KMS-11 (cell line): ENCODE measurements at regions not wholly inside any gene's neighbourhood (a gene's known extent, or its start where the extent isn't known, plus 50 kb on each side); places are given as distances from the start of the nearest gene placed in this dataset.

ENCODE experiments used
- H2AFZ ChIP-seq: fragments of 200-600 bp; sonication (generic); 2 replicates; pipeline ENCODE4 v1.6.1; 2016; ENCODE audit warnings: antibody characterized with exemption, mixed run types, low read depth
- H3K27ac ChIP-seq: fragments of 200-600 bp; sonication (generic); 2 replicates; pipeline ENCODE4 v1.6.1; 2016; ENCODE audit warnings: mild to moderate bottlenecking, mixed run types
- H3K27me3 ChIP-seq: fragments of 200-600 bp; sonication (generic); 2 replicates; pipeline ENCODE4 v1.6.1; 2017; ENCODE audit warnings: mild to moderate bottlenecking, low read depth, mixed run types, moderate library complexity; ENCODE audit not compliant: insufficient read depth
- H3K36me3 ChIP-seq: fragments of 200-600 bp; sonication (generic); 2 replicates; pipeline ENCODE4 v1.6.1; 2017; ENCODE audit warnings: mild to moderate bottlenecking, mixed run types; ENCODE audit not compliant: insufficient read depth
- H3K4me1 ChIP-seq: fragments of 200-600 bp; sonication (generic); 2 replicates; pipeline ENCODE4 v1.6.1; 2016; ENCODE audit warnings: mild to moderate bottlenecking, low read depth, mixed run types; ENCODE audit not compliant: poor library complexity, severe bottlenecking
- H3K4me2 ChIP-seq: fragments of 200-600 bp; sonication (generic); 2 replicates; pipeline ENCODE4 v1.7.0; 2016; ENCODE audit warnings: mild to moderate bottlenecking, mixed run types
- H3K4me3 ChIP-seq: fragments of 200-600 bp; sonication (generic); IDR thresholded peaks from 2 replicates; pipeline ENCODE4 v1.6.1; 2017; ENCODE audit warnings: low read depth, low read length, mixed read lengths; ENCODE audit not compliant: insufficient read depth
- H3K79me2 ChIP-seq: fragments of 200-600 bp; sonication (generic); 2 replicates; pipeline ENCODE4 v1.6.1; 2016; ENCODE audit warnings: low read depth, mixed run types; ENCODE audit not compliant: insufficient read depth
- H3K9ac ChIP-seq: fragments of 200-600 bp; sonication (generic); 2 replicates; pipeline ENCODE4 v1.6.1; 2016; ENCODE audit warnings: mild to moderate bottlenecking, mixed run types
- H4K20me1 ChIP-seq: fragments of 200-600 bp; sonication (generic); 2 replicates; pipeline ENCODE4 v1.6.1; 2016; ENCODE audit warnings: mild to moderate bottlenecking, mixed run types; ENCODE audit not compliant: insufficient read depth
- TF ChIP-seq, protein P1 (sequence below): fragments of 200-600 bp; sonication (generic); conservative IDR thresholded peaks from 2 replicates; pipeline ENCODE4 v1.6.1; 2017; ENCODE audit warnings: low read depth, mild to moderate bottlenecking, antibody characterized with exemption, low read length, moderate library complexity, mixed read lengths

GRCh38 chr16:47917118-47917517, 238.7 kb downstream of the ABCC12 start:
- no peaks in the 10 kb centered on the region for H3K4me1 ChIP-seq
- no peak overlapping the region for H3K27ac ChIP-seq
- H3K36me3 ChIP-seq: no peaks in the 10 kb centered on the region
- H4K20me1 ChIP-seq: no peaks in the 10 kb centered on the region
- no peak overlapping the region for H3K4me2 ChIP-seq
- no peaks in the 10 kb centered on the region for H3K79me2 ChIP-seq
- no peak overlapping the region for H3K9ac ChIP-seq
- H3K4me3 ChIP-seq: no peak overlapping the region
- no peaks in the 10 kb centered on the region for H3K27me3 ChIP-seq
- H2AFZ ChIP-seq: no peak overlapping the region
- TF ChIP-seq, protein P1, sequence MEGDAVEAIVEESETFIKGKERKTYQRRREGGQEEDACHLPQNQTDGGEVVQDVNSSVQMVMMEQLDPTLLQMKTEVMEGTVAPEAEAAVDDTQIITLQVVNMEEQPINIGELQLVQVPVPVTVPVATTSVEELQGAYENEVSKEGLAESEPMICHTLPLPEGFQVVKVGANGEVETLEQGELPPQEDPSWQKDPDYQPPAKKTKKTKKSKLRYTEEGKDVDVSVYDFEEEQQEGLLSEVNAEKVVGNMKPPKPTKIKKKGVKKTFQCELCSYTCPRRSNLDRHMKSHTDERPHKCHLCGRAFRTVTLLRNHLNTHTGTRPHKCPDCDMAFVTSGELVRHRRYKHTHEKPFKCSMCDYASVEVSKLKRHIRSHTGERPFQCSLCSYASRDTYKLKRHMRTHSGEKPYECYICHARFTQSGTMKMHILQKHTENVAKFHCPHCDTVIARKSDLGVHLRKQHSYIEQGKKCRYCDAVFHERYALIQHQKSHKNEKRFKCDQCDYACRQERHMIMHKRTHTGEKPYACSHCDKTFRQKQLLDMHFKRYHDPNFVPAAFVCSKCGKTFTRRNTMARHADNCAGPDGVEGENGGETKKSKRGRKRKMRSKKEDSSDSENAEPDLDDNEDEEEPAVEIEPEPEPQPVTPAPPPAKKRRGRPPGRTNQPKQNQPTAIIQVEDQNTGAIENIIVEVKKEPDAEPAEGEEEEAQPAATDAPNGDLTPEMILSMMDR: no peak

DNA sequence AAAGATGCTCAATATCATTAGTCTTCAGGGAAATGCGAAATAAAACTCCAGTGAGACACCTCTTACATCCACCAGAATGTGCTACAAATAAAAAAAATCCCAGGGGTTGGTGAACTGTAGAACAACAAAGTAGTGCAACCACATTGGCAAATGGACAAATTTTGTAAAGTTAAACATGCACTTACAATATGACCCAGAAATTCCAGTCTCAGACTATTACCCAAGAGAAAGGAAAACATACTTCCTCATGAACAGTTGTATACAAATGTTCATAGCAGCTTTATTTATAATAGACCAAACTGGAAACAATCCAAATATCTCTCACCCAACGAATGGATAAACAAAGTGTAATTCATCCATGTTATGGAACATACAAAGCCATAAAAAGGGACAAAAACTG, 239.5 kb downstream of the ABCC12 start:
- Histone ChIP-seq H4K20me1 (no peaks in the 10 kb centered on the region), H2AFZ (no peak overlapping the region), H3K9ac (no peak overlapping the region), H3K27ac (no peak overlapping the region), H3K79me2 (no peaks in the 10 kb centered on the region), H3K36me3 (no peaks in the 10 kb centered on the region), H3K4me3 (no peak overlapping the region), H3K4me2 (no peak overlapping the region), H3K4me1 (no peaks in the 10 kb centered on the region), H3K27me3 (no peaks in the 10 kb centered on the region)
- TF ChIP-seq, protein P1: no peak

- no peaks in the 10 kb centered on the region for H4K20me1 ChIP-seq
- H3K79me2 ChIP-seq: no peaks in the 10 kb centered on the region
- H3K4me2 ChIP-seq: no peak overlapping the region
- H2AFZ ChIP-seq: no peak overlapping the region
- no peak overlapping the region for H3K4me3 ChIP-seq
- H3K27me3 ChIP-seq: no peaks in the 10 kb centered on the region
- TF ChIP-seq, protein P1: no peak
- no peak overlapping the region for H3K27ac ChIP-seq
- no peak overlapping the region for H3K9ac ChIP-seq
- no peaks in the 10 kb centered on the region for H3K36me3 ChIP-seq
- no peaks in the 10 kb centered on the region for H3K4me1 ChIP-seq
Observed at GRCh38 chr16:47907109-47907508, 248.7 kb downstream of the ABCC12 start.

- Histone ChIP-seq H4K20me1 (no peaks in the 10 kb centered on the region), H2AFZ (no peak overlapping the region), H3K36me3 (no peaks in the 10 kb centered on the region), H3K79me2 (no peaks in the 10 kb centered on the region), H3K4me2 (no peak overlapping the region), H3K9ac (no peak overlapping the region), H3K27me3 (no peaks in the 10 kb centered on the region), H3K4me3 (no peak overlapping the region), H3K4me1 (no peaks in the 10 kb centered on the region), H3K27ac (no peak overlapping the region)
- TF ChIP-seq, protein P1: no peak
Observed at GRCh38 chr16:47905771-47906170, 250.0 kb downstream of the ABCC12 start.
